Ascending aorta (tissue), 2 donors: ENCODE measurements at regions not wholly inside any gene's neighbourhood (a gene's known extent, or its start where the extent isn't known, plus 50 kb on each side); places are given as distances from the start of the nearest gene placed in this dataset.

Experiments used
- DNase-seq, 2 donors: peaks; one replicate each; pipeline ENCODE4 v3.0.0-alpha.2; 2019; ENCODE audit warnings: low spot score in 2 of 2
- H3K27ac ChIP-seq, 2 donors: fragments of 200-600 bp; sonication (generic); one replicate each; pipeline ENCODE4 v1.5.1; 2016 to 2017; ENCODE audit warnings: mild to moderate bottlenecking in 1 of 2
- H3K27me3 ChIP-seq: fragments of 200-600 bp; sonication (generic); one replicate; pipeline ENCODE4 v1.5.1; 2017
- H3K36me3 ChIP-seq, 2 donors: fragments of 200-600 bp; sonication (generic); one replicate each; pipeline ENCODE4 v1.5.1; 2016
- H3K4me1 ChIP-seq, 2 donors: fragments of 200-600 bp; sonication (generic); one replicate each; pipeline ENCODE4 v1.5.1; 2016 to 2017; ENCODE audit warnings: mild to moderate bottlenecking in 1 of 2
- H3K4me3 ChIP-seq, 2 donors: fragments of 200-600 bp; sonication (generic); one replicate each; pipeline ENCODE4 v1.5.1; 2016 to 2017; ENCODE audit warnings: mild to moderate bottlenecking in 1 of 2
- H3K9me3 ChIP-seq, 2 donors: fragments of 200-600 bp; sonication (generic); one replicate each; pipeline ENCODE4 v1.5.1; 2016
- intact Hi-C: fragments of 100-400 bp; cut with DNase I; formaldehyde crosslinking; loops from one replicate; pipeline ENCODE4 v1.15.1; 2023
- TF ChIP-seq, protein P1 (sequence below), 3 experiments: fragments of 200-600 bp in 2 of 3; fragments of 450-650 bp in 1 of 3; sonication (generic) in 2 of 3; IDR thresholded peaks; one replicate each; pipeline ENCODE4 v1.5.1; 2016 to 2019; ENCODE audit warnings: antibody characterized with exemption in 3 of 3, mild to moderate bottlenecking in 1 of 3, moderate library complexity in 1 of 3

- intact Hi-C loops = no loop called here
- Histone ChIP-seq H3K4me3 (no peak overlapping the region), H3K4me1 (no peaks in the 10 kb centered on the region), H3K36me3 (no peaks in the 10 kb centered on the region), H3K27me3 (no peaks in the 10 kb centered on the region), H3K9me3 (no peaks in the 10 kb centered on the region), H3K27ac (no peak overlapping the region)
- DNase-seq = no peak
- TF ChIP-seq, protein P1, sequence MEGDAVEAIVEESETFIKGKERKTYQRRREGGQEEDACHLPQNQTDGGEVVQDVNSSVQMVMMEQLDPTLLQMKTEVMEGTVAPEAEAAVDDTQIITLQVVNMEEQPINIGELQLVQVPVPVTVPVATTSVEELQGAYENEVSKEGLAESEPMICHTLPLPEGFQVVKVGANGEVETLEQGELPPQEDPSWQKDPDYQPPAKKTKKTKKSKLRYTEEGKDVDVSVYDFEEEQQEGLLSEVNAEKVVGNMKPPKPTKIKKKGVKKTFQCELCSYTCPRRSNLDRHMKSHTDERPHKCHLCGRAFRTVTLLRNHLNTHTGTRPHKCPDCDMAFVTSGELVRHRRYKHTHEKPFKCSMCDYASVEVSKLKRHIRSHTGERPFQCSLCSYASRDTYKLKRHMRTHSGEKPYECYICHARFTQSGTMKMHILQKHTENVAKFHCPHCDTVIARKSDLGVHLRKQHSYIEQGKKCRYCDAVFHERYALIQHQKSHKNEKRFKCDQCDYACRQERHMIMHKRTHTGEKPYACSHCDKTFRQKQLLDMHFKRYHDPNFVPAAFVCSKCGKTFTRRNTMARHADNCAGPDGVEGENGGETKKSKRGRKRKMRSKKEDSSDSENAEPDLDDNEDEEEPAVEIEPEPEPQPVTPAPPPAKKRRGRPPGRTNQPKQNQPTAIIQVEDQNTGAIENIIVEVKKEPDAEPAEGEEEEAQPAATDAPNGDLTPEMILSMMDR (IDR thresholded peaks at IDR 0.05) = no peak
Measured at GRCh38 chr3:71885006-71885405, 100.1 kb upstream of the PROK2 start.

GRCh38 chr3:71881732-71882131 is 96.8 kb upstream of the PROK2 start:
- Histone ChIP-seq H3K27ac (no peak overlapping the region), H3K4me1 (no peaks in the 10 kb centered on the region), H3K27me3 (no peaks in the 10 kb centered on the region), H3K9me3 (no peaks in the 10 kb centered on the region), H3K36me3 (no peaks in the 10 kb centered on the region), H3K4me3 (no peak overlapping the region)
- TF ChIP-seq, protein P1 (IDR thresholded peaks at IDR 0.05) = no peak
- intact Hi-C loops = no loop called here
- DNase-seq = no peak

DNA sequence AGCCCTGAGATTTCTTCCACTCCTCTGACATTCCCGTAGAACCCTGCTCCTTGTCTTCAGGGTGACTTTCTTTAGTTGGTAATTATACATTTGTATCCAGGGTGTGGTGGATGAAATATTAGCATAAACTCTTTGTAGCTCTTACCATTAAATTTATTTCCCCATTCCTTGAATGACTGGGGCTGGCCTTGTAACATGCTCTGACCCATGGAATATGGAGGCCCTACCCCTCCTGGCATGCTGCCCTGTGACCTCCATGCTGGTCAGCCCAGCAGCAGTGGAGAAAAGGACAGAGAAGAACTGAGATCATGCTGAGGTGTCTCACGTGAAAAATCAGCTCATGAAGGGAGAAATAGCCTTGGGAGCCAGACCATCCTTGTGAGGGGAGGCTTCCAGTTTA is 96.1 kb upstream of the PROK2 start:
- H3K9me3 ChIP-seq = no peaks in the 10 kb centered on the region
- no peak for DNase-seq
- no peaks in the 10 kb centered on the region for H3K36me3 ChIP-seq
- TF ChIP-seq, protein P1 (IDR thresholded peaks at IDR 0.05) = no peak
- no peaks in the 10 kb centered on the region for H3K27me3 ChIP-seq
- intact Hi-C loops = no loop called here
- H3K4me3 ChIP-seq = no peak overlapping the region
- H3K4me1 ChIP-seq = no peaks in the 10 kb centered on the region
- H3K27ac ChIP-seq = no peak overlapping the region

- H3K27me3 ChIP-seq = no peaks in the 10 kb centered on the region
- no peaks in the 10 kb centered on the region for H3K36me3 ChIP-seq
- TF ChIP-seq, protein P1 (IDR thresholded peaks at IDR 0.05) = no peak
- H3K4me1 ChIP-seq = no peaks in the 10 kb centered on the region
- no peaks in the 10 kb centered on the region for H3K9me3 ChIP-seq
- no peak overlapping the region for H3K4me3 ChIP-seq
- intact Hi-C loops = loop anchor here (10.0 kb wide), 1 partner anchor 1206 kb away; no protein-coding TSS in a partner anchor
- no peak for DNase-seq
- no peak overlapping the region for H3K27ac ChIP-seq
Measured at GRCh38 chr3:71879089-71879488, 94.1 kb upstream of the PROK2 start.

DNA sequence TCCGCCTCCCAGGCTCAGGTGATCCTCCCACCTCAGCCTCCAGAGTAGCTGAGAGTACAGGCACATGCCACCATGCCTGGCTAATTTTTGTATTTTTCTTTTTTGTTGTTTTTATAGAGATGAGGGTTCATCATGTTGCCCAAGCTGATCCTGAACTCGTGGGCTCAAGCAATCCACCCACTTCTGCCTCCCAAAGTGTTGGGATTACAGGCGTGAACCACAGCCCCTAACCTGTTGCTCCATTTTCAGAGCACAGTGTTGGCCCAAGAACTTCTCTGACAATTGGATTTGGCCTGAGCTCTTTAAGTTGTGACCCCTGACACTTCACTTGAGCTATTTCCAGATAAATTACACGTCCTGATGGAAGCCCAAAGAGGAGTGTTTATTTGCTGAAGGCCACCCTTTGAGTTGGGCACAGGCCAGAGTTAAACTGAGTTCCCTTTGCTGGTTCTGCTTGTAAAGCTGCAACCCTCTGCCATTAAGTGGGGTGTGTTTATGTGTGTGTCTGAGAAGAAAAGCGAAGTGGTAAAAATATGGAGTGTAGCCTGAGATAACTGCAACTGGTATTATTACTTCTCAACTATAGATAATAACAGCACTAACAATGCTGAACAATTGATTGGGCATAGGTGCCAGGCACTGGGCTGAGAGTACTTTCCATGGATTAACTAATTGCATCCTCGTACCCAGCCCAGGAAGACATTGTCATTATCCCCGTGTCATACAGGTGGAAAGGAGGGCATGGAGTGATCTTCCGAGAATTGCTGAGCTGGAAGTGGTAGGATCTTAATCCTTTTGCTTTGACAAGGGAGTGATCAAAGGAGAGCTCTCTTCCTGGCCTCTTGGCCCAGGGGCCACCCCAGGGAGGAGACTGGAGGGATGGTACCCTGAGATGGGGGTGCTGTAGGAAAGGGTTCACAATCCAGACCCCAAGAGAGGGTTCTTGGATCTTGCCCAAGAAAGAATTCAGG is 91.5 kb upstream of the PROK2 start:
- intact Hi-C loops = loop anchor here (10.0 kb wide), 1 partner anchor 1208 kb away; no protein-coding TSS in a partner anchor
- DNase-seq = no peak
- Histone ChIP-seq H3K9me3 (no peaks in the 10 kb centered on the region), H3K36me3 (no peaks in the 10 kb centered on the region), H3K27me3 (no peaks in the 10 kb centered on the region), H3K4me1 (no peaks in the 10 kb centered on the region), H3K4me3 (no peak overlapping the region), H3K27ac (no peak overlapping the region)
- TF ChIP-seq, protein P1 (IDR thresholded peaks at IDR 0.05) = no peak
